ENCODE measurements at regions not wholly inside any gene's neighbourhood (a gene's known extent, or its start where the extent isn't known, plus 50 kb on each side); places are given as distances from the start of the nearest gene placed in this dataset.

- H3K4me1 ChIP-seq = no peaks in the 10 kb centered on the region
- no peak overlapping the region for H3K4me3 ChIP-seq
- 59% methylated on average over 1 of the region's 1 CpG for WGBS (ENCODE audit: missing lambda C conversion rate)
- H3K4me2 ChIP-seq = no peak overlapping the region
- H3K9me3 ChIP-seq = no peaks in the 10 kb centered on the region
- TF ChIP-seq KDM5A (IDR thresholded peaks at IDR 0.05) (no peak), JUN (IDR thresholded peaks at IDR 0.05) (no peak), ZSCAN20 (CRISPR knock-in tag; IDR thresholded peaks at IDR 0.05) (no peak), MYC (IDR thresholded peaks at IDR 0.05; ENCODE audit: borderline replicate concordance, low read length) (no peak), ZNF302 (CRISPR knock-in tag; IDR thresholded peaks at IDR 0.05) (no peak), MAFK (IDR thresholded peaks at IDR 0.05; ENCODE audit: partially characterized antibody) (no peak), MAZ (IDR thresholded peaks at IDR 0.05; ENCODE audit: borderline replicate concordance, low read depth, low read length) (no peak), CHD4 (IDR thresholded peaks at IDR 0.05; ENCODE audit: borderline replicate concordance) (no peak), RARB (CRISPR knock-in tag; IDR thresholded peaks at IDR 0.05) (no peak), POLR2AphosphoS2 (conservative IDR thresholded peaks at IDR 0.05; ENCODE audit: low read length) (no peak)
- TF ChIP-seq, protein P1, sequence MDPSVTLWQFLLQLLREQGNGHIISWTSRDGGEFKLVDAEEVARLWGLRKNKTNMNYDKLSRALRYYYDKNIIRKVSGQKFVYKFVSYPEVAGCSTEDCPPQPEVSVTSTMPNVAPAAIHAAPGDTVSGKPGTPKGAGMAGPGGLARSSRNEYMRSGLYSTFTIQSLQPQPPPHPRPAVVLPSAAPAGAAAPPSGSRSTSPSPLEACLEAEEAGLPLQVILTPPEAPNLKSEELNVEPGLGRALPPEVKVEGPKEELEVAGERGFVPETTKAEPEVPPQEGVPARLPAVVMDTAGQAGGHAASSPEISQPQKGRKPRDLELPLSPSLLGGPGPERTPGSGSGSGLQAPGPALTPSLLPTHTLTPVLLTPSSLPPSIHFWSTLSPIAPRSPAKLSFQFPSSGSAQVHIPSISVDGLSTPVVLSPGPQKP (IDR thresholded peaks at IDR 0.05; ENCODE audit: low read depth, low read length) = no peak
- TF ChIP-seq, protein P2, sequence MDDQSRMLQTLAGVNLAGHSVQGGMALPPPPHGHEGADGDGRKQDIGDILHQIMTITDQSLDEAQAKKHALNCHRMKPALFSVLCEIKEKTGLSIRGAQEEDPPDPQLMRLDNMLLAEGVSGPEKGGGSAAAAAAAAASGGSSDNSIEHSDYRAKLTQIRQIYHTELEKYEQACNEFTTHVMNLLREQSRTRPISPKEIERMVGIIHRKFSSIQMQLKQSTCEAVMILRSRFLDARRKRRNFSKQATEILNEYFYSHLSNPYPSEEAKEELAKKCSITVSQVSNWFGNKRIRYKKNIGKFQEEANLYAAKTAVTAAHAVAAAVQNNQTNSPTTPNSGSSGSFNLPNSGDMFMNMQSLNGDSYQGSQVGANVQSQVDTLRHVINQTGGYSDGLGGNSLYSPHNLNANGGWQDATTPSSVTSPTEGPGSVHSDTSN (IDR thresholded peaks at IDR 0.05) = no peak
- DNase-seq (ENCODE audit: low read depth in 1 of 2, low spot score in 1 of 2) (no peak), FAIRE-seq (no peak), ATAC-seq (no peak)
- POLR2A ChIA-PET = no interaction called here
- CTCF ChIA-PET = no interaction called here
- H3K27ac ChIP-seq = no peak overlapping the region
Observed at GRCh38 chr6:122122202-122122601, 277.2 kb upstream of the HSF2 start.

- ChIA-PET POLR2A (no interaction called here), CTCF (no interaction called here)
- no peak overlapping the region for H3K4me2 ChIP-seq
- DNase-seq (ENCODE audit: low read depth in 1 of 2, low spot score in 1 of 2) (no peak), FAIRE-seq (no peak), ATAC-seq (no peak)
- no peak overlapping the region for H3K4me3 ChIP-seq
- H3K4me1 ChIP-seq = no peaks in the 10 kb centered on the region
- no peaks in the 10 kb centered on the region for H3K9me3 ChIP-seq
- TF ChIP-seq MAZ (IDR thresholded peaks at IDR 0.05; ENCODE audit: borderline replicate concordance, low read depth, low read length) (no peak), RCOR1 (IDR thresholded peaks at IDR 0.05; ENCODE audit: low read depth, low read length) (no peak), MYC (IDR thresholded peaks at IDR 0.05; ENCODE audit: borderline replicate concordance, low read length) (no peak), ZC3H11A (IDR thresholded peaks at IDR 0.05) (no peak), TP53 (CRISPR knock-in tag; IDR thresholded peaks at IDR 0.05) (no peak)
- no peak overlapping the region for H3K27ac ChIP-seq
- 54% methylated on average over 2 of the region's 2 CpGs for WGBS (ENCODE audit: missing lambda C conversion rate)
Observed at GRCh38 chr6:122122686-122123085, 276.8 kb upstream of the HSF2 start.

DNA sequence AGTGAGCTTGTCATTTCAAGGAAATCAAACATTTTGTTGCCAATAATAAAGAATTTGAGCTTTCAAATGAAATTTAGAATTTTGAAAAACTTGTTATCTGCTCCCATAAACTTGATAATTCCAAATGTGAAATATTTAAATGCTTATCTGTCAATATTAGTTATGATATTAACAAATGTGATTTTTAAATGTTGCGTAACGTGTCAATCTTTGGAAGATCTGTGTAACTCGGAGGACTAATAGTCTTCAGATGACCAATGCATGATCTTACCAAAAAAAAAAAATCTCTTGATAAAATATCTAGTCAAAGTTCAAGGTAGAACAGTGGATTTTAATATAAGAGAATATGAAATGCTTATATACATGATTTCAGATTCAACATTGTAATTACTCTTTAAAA lies 274.5 kb upstream of the HSF2 start:
- 49% methylated on average over 3 of the region's 3 CpGs for WGBS (ENCODE audit: missing lambda C conversion rate)
- ATAC-seq = no peak
- no peak for DNase-seq (ENCODE audit: low read depth in 1 of 2, low spot score in 1 of 2)
- no peak overlapping the region for H3K27ac ChIP-seq
- H3K4me2 ChIP-seq = no peak overlapping the region
- ChIA-PET CTCF (interaction anchor here (1.2 kb wide), 1 partner anchor 20 kb away, joined by 3 read pairs; no protein-coding TSS in a partner anchor), POLR2A (interaction anchor here (0.6 kb wide), 1 partner anchor 18 kb away, joined by 3 read pairs; no protein-coding TSS in a partner anchor)
- no peaks in the 10 kb centered on the region for H3K4me1 ChIP-seq
- TF ChIP-seq, protein P3, sequence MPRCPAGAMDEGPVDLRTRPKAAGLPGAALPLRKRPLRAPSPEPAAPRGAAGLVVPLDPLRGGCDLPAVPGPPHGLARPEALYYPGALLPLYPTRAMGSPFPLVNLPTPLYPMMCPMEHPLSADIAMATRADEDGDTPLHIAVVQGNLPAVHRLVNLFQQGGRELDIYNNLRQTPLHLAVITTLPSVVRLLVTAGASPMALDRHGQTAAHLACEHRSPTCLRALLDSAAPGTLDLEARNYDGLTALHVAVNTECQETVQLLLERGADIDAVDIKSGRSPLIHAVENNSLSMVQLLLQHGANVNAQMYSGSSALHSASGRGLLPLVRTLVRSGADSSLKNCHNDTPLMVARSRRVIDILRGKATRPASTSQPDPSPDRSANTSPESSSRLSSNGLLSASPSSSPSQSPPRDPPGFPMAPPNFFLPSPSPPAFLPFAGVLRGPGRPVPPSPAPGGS (IDR thresholded peaks at IDR 0.05) = no peak
- no peak overlapping the region for H3K4me3 ChIP-seq
- H3K9me3 ChIP-seq = no peaks in the 10 kb centered on the region
- no peak for FAIRE-seq

DNA sequence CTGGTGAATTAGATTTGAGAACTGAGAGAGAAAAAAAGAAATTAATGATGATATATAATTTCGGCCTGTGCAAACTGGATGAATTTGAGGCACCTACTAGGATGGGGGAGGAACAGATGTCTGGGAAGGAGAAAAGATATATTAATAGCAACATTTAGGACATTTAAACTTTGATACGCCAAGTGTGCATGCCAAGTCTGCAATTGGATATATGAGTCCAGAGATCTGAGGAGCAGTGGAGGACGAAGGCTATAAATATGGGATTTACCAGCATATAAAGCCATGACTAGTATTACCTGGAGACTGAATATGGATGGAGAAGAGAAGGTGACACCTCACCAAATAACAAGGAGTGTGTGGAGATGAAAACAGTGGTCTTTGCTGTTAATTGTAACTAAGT lies 272.6 kb upstream of the HSF2 start:
- Histone ChIP-seq H3K4me1 (no peaks in the 10 kb centered on the region), H3K4me3 (no peak overlapping the region), H3K27ac (no peak overlapping the region), H3K9me3 (no peaks in the 10 kb centered on the region), H3K4me2 (no peak overlapping the region)
- DNase-seq (ENCODE audit: low read depth in 1 of 2, low spot score in 1 of 2) (no peak), FAIRE-seq (no peak), ATAC-seq (no peak)
- TF ChIP-seq JUN (IDR thresholded peaks at IDR 0.05) (no peak), FOXS1 (CRISPR knock-in tag; IDR thresholded peaks at IDR 0.05) (no peak), ESRRA (IDR thresholded peaks at IDR 0.05; ENCODE audit: borderline replicate concordance, low read length) (no peak), CBX2 (IDR thresholded peaks at IDR 0.05; ENCODE audit: borderline replicate concordance, low read depth) (no peak), FOSB (CRISPR knock-in tag; IDR thresholded peaks at IDR 0.05) (no peak), ZFP36 (IDR thresholded peaks at IDR 0.05; ENCODE audit: borderline replicate concordance, partially characterized antibody) (no peak), FOSL2 (IDR thresholded peaks at IDR 0.05) (no peak), FOSL2 (CRISPR knock-in tag; IDR thresholded peaks at IDR 0.05) (no peak), SMC3 (IDR thresholded peaks at IDR 0.05) (no peak), RAD21 (conservative IDR thresholded peaks at IDR 0.05 in 1 of 2, IDR thresholded peaks at IDR 0.05 in 1 of 2) (no peak)
- TF ChIP-seq, protein P4, sequence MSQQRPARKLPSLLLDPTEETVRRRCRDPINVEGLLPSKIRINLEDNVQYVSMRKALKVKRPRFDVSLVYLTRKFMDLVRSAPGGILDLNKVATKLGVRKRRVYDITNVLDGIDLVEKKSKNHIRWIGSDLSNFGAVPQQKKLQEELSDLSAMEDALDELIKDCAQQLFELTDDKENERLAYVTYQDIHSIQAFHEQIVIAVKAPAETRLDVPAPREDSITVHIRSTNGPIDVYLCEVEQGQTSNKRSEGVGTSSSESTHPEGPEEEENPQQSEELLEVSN (IDR thresholded peaks at IDR 0.05; ENCODE audit: borderline replicate concordance, low read depth) = no peak
- CTCF ChIA-PET = no interaction called here
- 44% methylated on average over 3 of the region's 3 CpGs for WGBS (ENCODE audit: missing lambda C conversion rate)
- POLR2A ChIA-PET = no interaction called here

Measured in A549 (cell line).